ENCODE measurements at regions not wholly inside any gene's neighbourhood (a gene's known extent, or its start where the extent isn't known, plus 50 kb on each side); places are given as distances from the start of the nearest gene placed in this dataset.
"Not testable (repeated sequence)": the region's sequence is repeated elsewhere in the genome, so short reads cannot be mapped to it uniquely, and the experiment has no call there.

DNA sequence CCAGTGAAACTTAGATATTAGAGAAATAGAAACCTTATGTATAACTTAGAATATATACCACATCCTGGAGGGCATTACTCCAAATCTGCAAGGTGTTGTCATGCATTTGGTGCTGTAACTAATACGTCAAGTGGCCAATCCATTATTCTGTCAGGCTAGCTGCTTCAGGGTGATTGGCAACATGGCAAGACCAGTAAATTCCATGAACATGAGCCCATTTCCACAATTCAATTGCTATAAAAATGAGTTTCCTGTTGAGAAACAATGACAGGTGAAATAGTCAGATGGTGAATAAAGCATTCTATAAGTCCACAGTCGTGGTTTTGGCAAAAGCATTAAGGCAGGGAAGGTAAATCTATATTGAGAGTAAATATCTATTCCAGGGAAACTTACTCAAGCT, 566.0 kb downstream of the ADGRL2 start:
- Histone ChIP-seq H3K9me3 (no peaks in the 10 kb centered on the region), H3K27ac (no peak overlapping the region), H3K4me1 (no peaks in the 10 kb centered on the region), H3K27me3 (no peaks in the 10 kb centered on the region), H3K4me3 (no peak overlapping the region), H3K36me3 (no peaks in the 10 kb centered on the region)
- no peak for TF ChIP-seq POLR2A (IDR thresholded peaks at IDR 0.05)
- no peak for DNase-seq
- intact Hi-C loops (cut with DNase I; ENCODE audit: low total_unique reads), result no loop called here

DNA sequence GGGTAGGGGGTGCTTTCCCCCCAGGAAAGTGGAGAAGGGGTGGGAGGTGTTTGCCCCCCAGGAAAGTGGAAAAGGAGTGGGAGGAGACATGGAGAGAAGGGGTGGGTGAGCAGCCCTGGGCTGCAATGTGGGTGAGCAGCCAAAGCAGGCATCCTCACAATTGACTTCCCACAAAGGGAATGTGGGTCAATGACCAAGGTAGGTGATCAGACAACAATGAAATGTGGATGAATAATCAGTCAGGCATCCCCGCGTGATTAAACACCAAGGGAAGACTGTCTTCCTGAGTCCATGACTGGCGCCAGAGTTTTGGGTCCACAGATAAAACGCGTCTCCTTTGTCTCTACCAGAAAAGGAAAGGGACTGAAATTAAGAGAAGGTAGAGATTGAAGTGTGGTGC, 558.8 kb downstream of the ADGRL2 start:
- H3K9me3 ChIP-seq; H3K4me1 ChIP-seq; intact Hi-C loops (cut with DNase I; ENCODE audit: low total_unique reads); H3K4me3 ChIP-seq; H3K27ac ChIP-seq; H3K36me3 ChIP-seq; DNase-seq; H3K27me3 ChIP-seq: not testable (repeated sequence)

DNA sequence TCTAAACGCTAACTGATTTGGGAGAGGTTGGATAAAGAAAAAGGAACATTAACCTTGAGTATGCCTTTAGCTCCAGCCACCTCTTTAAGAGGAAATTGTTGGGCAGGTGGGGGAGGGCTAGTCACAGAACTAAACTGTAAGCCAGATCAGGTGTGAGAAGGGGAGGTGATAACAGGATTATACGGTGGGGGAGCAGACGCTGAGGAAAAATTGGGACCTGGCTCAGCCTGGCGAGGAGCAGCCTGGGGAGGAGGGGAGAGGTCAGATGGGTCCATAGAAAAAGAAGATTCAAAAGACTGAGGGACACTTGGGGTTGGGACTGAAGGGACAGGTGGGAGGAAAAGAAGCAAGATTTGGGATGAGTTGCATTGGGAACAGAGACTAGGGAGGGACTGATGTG, 558.0 kb downstream of the ADGRL2 start:
- H3K27me3 ChIP-seq; H3K9me3 ChIP-seq; H3K36me3 ChIP-seq; H3K4me3 ChIP-seq; DNase-seq; intact Hi-C loops (cut with DNase I; ENCODE audit: low total_unique reads); H3K27ac ChIP-seq; H3K4me1 ChIP-seq: not testable (repeated sequence)

DNA sequence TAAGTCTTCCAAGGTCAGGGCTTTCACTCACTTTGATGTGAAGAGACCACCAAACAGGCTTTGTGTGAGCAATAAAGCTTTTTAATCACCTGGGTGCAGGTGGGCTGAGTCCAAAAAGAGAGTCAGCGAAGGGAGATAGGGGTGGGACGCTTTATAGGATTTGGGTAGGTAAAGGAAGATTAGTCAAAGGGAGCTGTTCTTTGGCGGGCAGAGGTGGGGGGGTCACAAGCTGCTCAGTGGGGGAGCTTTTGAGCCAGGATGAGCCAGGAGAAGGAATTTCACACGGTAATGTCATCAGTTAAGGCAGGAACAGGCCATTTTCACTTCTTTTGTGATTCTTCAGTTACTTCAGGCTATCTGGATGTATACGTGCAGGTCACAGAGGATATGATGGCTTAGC, 553.8 kb downstream of the ADGRL2 start:
- H3K36me3 ChIP-seq; H3K9me3 ChIP-seq; intact Hi-C loops (cut with DNase I; ENCODE audit: low total_unique reads); H3K4me3 ChIP-seq; H3K4me1 ChIP-seq; H3K27me3 ChIP-seq; DNase-seq; H3K27ac ChIP-seq: not testable (repeated sequence)

DNA sequence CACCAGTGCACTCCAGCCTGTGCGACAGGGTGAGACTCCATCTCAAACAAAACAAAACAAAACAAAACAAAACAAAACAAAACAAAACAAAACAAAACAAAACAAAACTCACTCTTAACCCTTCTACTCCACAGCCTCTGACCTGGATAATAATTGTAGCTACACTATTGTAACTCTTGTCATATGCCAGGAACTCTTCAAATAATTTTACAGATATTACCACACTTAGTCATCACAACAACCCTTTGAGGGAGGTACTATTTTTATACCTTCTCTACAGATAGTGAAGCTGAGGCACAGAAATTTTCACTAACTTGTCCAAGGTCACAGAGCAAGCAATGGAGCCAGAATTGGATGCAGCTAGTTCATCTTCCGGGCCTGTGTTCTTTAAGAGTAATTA, 547.8 kb downstream of the ADGRL2 start:
- Histone ChIP-seq H3K4me3 (no peak overlapping the region), H3K9me3 (no peaks in the 10 kb centered on the region), H3K36me3 (no peaks in the 10 kb centered on the region), H3K27ac (no peak overlapping the region), H3K27me3 (no peaks in the 10 kb centered on the region), H3K4me1 (no peaks in the 10 kb centered on the region)
- DNase-seq, result no peak
- TF ChIP-seq POLR2A (IDR thresholded peaks at IDR 0.05), result no peak
- TF ChIP-seq, protein P1, sequence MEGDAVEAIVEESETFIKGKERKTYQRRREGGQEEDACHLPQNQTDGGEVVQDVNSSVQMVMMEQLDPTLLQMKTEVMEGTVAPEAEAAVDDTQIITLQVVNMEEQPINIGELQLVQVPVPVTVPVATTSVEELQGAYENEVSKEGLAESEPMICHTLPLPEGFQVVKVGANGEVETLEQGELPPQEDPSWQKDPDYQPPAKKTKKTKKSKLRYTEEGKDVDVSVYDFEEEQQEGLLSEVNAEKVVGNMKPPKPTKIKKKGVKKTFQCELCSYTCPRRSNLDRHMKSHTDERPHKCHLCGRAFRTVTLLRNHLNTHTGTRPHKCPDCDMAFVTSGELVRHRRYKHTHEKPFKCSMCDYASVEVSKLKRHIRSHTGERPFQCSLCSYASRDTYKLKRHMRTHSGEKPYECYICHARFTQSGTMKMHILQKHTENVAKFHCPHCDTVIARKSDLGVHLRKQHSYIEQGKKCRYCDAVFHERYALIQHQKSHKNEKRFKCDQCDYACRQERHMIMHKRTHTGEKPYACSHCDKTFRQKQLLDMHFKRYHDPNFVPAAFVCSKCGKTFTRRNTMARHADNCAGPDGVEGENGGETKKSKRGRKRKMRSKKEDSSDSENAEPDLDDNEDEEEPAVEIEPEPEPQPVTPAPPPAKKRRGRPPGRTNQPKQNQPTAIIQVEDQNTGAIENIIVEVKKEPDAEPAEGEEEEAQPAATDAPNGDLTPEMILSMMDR (IDR thresholded peaks at IDR 0.05), result no peak
- intact Hi-C loops (cut with DNase I; ENCODE audit: low total_unique reads), result no loop called here

DNA sequence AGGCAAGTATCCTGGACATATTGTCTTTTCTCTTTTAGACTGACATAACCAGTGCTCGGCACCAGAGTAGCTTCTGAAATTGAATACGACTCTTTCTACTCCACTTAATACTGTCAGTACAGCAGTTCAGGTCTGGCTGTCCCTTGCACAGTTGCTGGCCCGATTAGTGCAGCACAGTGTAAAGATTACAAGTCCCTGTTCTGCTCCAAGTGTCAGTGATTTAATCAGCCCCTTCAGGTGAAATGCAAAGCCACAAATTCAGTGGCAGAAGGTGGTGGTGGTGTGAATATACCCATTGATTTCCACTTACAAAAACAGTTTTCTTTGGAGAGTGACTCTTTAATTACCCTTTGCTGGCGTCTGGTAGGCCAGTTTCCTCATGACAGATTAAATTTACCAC, 545.4 kb downstream of the ADGRL2 start:
- Histone ChIP-seq H3K36me3 (no peaks in the 10 kb centered on the region), H3K4me3 (no peak overlapping the region), H3K27ac (no peak overlapping the region), H3K9me3 (no peaks in the 10 kb centered on the region), H3K27me3 (no peaks in the 10 kb centered on the region), H3K4me1 (no peaks in the 10 kb centered on the region)
- intact Hi-C loops (cut with DNase I; ENCODE audit: low total_unique reads), result no loop called here
- TF ChIP-seq, protein P1 (IDR thresholded peaks at IDR 0.05), result no peak
- TF ChIP-seq POLR2A (IDR thresholded peaks at IDR 0.05), result no peak
- DNase-seq, result no peak

DNA sequence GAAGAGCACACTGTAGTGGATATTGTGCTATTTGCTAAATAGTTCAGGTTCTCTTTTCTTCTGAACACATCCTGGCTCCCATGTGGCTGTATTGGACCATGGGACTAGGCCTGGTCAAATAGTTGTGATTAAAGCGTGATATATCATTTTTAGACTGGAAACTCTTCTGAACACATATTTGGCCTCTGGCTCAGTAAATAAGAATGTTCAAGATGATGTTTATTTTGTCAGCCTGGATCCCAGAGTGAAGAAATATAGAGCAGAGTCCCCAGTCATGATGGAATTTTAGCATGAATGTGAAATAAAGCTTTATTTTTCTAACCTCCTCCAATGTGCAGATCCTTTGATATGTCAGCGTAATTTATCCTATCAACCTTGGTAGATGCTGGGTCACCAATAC, 542.6 kb downstream of the ADGRL2 start:
- Histone ChIP-seq H3K4me3 (no peak overlapping the region), H3K27ac (no peak overlapping the region), H3K9me3 (no peaks in the 10 kb centered on the region), H3K4me1 (no peaks in the 10 kb centered on the region), H3K27me3 (no peaks in the 10 kb centered on the region), H3K36me3 (no peaks in the 10 kb centered on the region)
- DNase-seq, result no peak
- TF ChIP-seq, protein P1 (IDR thresholded peaks at IDR 0.05), result no peak
- TF ChIP-seq POLR2A (IDR thresholded peaks at IDR 0.05), result no peak
- intact Hi-C loops (cut with DNase I; ENCODE audit: low total_unique reads), result no loop called here

Data from uterus (tissue), 3 donors.